ENCODE measurements at regions not wholly inside any gene's neighbourhood (a gene's known extent, or its start where the extent isn't known, plus 50 kb on each side); places are given as distances from the start of the nearest gene placed in this dataset.

GRCh38 chr15:35717721-35718120, 171.8 kb upstream of the DPH6 start:
- no peak overlapping the region for H3K4me3 ChIP-seq (ENCODE audit: low read depth, low read length)
- in situ Hi-C loops (cut with HindIII; ENCODE audit: low sequenced_read_pairs) = no loop called here
- TF ChIP-seq CTCF (IDR thresholded peaks at IDR 0.05; ENCODE audit: low read depth, low read length, missing control alignments) = no peak
- no peak for DNase-seq (ENCODE audit: low read depth)

- TF ChIP-seq CTCF (IDR thresholded peaks at IDR 0.05; ENCODE audit: low read depth, low read length, missing control alignments) = no peak
- DNase-seq (ENCODE audit: low read depth) = no peak
- no peak overlapping the region for H3K4me3 ChIP-seq (ENCODE audit: low read depth, low read length)
- in situ Hi-C loops (cut with HindIII; ENCODE audit: low sequenced_read_pairs) = no loop called here
Measured at GRCh38 chr15:35720019-35720418, 174.1 kb upstream of the DPH6 start.

- TF ChIP-seq CTCF (IDR thresholded peaks at IDR 0.05; ENCODE audit: low read depth, low read length, missing control alignments) = no peak
- no peak for DNase-seq (ENCODE audit: low read depth)
- in situ Hi-C loops (cut with HindIII; ENCODE audit: low sequenced_read_pairs) = no loop called here
- no peak overlapping the region for H3K4me3 ChIP-seq (ENCODE audit: low read depth, low read length)
Measured at GRCh38 chr15:35720984-35721383, 175.0 kb upstream of the DPH6 start.

GRCh38 chr15:35721751-35722150, 175.8 kb upstream of the DPH6 start:
- in situ Hi-C loops (cut with HindIII; ENCODE audit: low sequenced_read_pairs) = no loop called here
- no peak for TF ChIP-seq CTCF (IDR thresholded peaks at IDR 0.05; ENCODE audit: low read depth, low read length, missing control alignments)
- no peak overlapping the region for H3K4me3 ChIP-seq (ENCODE audit: low read depth, low read length)
- no peak for DNase-seq (ENCODE audit: low read depth)

GRCh38 chr15:35722501-35722900, 176.5 kb upstream of the DPH6 start:
- TF ChIP-seq CTCF (IDR thresholded peaks at IDR 0.05; ENCODE audit: low read depth, low read length, missing control alignments) = no peak
- in situ Hi-C loops (cut with HindIII; ENCODE audit: low sequenced_read_pairs) = no loop called here
- no peak for DNase-seq (ENCODE audit: low read depth)
- H3K4me3 ChIP-seq (ENCODE audit: low read depth, low read length) = no peak overlapping the region

- H3K4me3 ChIP-seq (ENCODE audit: low read depth, low read length) = no peak overlapping the region
- no peak for DNase-seq (ENCODE audit: low read depth)
- no peak for TF ChIP-seq CTCF (IDR thresholded peaks at IDR 0.05; ENCODE audit: low read depth, low read length, missing control alignments)
- in situ Hi-C loops (cut with HindIII; ENCODE audit: low sequenced_read_pairs) = no loop called here
Measured at GRCh38 chr15:35723120-35723847, 177.3 kb upstream of the DPH6 start.
